ENCODE measurements at regions not wholly inside any gene's neighbourhood (a gene's known extent, or its start where the extent isn't known, plus 50 kb on each side); places are given as distances from the start of the nearest gene placed in this dataset.

DNA sequence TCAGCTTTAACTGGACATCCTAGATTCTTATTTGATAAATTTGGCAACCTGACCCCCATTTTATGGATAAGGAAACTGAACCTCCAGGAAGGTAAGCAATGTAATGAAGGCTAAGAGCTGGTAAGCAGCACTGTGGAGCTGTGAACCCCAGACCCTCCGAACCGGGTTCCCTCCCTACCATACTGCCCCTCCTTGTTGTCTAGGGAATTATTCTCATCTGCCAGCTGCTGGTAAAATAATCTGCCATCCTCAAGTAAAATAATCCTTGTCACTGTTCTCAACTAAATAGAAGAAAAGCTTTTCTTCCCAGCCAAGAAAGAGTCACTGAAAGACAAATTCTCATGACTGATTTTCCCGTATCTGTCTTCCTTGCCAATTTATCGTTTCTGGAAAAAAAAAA, 55.8 kb upstream of the PRDX6 start:
- TF ChIP-seq CTCF (IDR thresholded peaks at IDR 0.05; ENCODE audit: partially characterized antibody, unreplicated experiment): no peak
- Mint-ChIP-seq H3K27me3 (ENCODE audit: unreplicated experiment) (peaks cover 3% of the 10 kb centered on the region), H3K36me3 (ENCODE audit: unreplicated experiment) (no peaks in the 10 kb centered on the region), H3K4me3 (ENCODE audit: unreplicated experiment) (no peak overlapping the region), H3K9me3 (ENCODE audit: unreplicated experiment) (no peaks in the 10 kb centered on the region), H3K4me1 (ENCODE audit: low read depth, unreplicated experiment) (peaks cover 5% of the 10 kb centered on the region), H3K27ac (ENCODE audit: unreplicated experiment) (no peak overlapping the region)
- no peak for DNase-seq

GRCh38 chr1:173421789-173422188, 55.3 kb upstream of the PRDX6 start:
- no peak for TF ChIP-seq CTCF (IDR thresholded peaks at IDR 0.05; ENCODE audit: partially characterized antibody, unreplicated experiment)
- Mint-ChIP-seq H3K9me3 (ENCODE audit: unreplicated experiment) (no peaks in the 10 kb centered on the region), H3K4me3 (ENCODE audit: unreplicated experiment) (no peak overlapping the region), H3K4me1 (ENCODE audit: low read depth, unreplicated experiment) (peaks cover 5% of the 10 kb centered on the region), H3K27ac (ENCODE audit: unreplicated experiment) (no peak overlapping the region), H3K36me3 (ENCODE audit: unreplicated experiment) (no peaks in the 10 kb centered on the region), H3K27me3 (ENCODE audit: unreplicated experiment) (peaks cover 3% of the 10 kb centered on the region)
- no peak for DNase-seq

DNA sequence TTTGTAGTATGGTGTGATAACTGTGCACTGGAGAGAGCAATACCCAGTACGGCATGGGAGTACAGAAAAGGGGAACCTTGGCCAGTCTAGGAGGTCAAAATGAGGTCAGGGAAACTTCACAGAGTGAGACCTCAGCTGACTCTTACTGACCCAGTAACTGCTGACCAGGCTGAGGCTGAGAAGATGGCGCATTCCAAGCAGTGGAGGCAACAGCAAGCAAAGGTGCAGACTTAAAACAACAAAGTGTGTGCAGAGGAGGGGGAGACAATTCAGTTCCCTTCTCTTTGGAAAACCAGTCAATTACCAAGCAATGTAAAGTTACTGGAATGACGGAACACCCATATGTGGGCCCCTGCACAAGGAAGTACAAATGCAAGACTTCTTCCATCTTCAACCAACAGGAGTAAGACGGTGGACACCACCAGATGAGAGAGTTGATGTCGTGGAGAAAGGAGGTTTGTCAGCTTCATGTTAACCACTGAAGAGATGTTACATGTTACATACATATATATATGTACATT, 54.6 kb upstream of the PRDX6 start:
- H3K27ac Mint-ChIP-seq (ENCODE audit: unreplicated experiment): no peak overlapping the region

GRCh38 chr1:173423291-173423690, 53.8 kb upstream of the PRDX6 start:
- Mint-ChIP-seq H3K4me3 (ENCODE audit: unreplicated experiment) (no peak overlapping the region), H3K4me1 (ENCODE audit: low read depth, unreplicated experiment) (peaks cover 5% of the 10 kb centered on the region), H3K9me3 (ENCODE audit: unreplicated experiment) (no peaks in the 10 kb centered on the region), H3K27ac (ENCODE audit: unreplicated experiment) (no peak overlapping the region), H3K27me3 (ENCODE audit: unreplicated experiment) (peaks cover 3% of the 10 kb centered on the region), H3K36me3 (ENCODE audit: unreplicated experiment) (no peaks in the 10 kb centered on the region)
- TF ChIP-seq CTCF (IDR thresholded peaks at IDR 0.05; ENCODE audit: partially characterized antibody, unreplicated experiment): no peak
- no peak for DNase-seq

More for the DNA sequence above, 54.6 kb upstream of the PRDX6 start:
- Mint-ChIP-seq H3K27me3 (ENCODE audit: unreplicated experiment) (peaks cover 3% of the 10 kb centered on the region), H3K9me3 (ENCODE audit: unreplicated experiment) (no peaks in the 10 kb centered on the region), H3K36me3 (ENCODE audit: unreplicated experiment) (no peaks in the 10 kb centered on the region), H3K4me3 (ENCODE audit: unreplicated experiment) (no peak overlapping the region), H3K4me1 (ENCODE audit: low read depth, unreplicated experiment) (peaks cover 5% of the 10 kb centered on the region)
- no peak for TF ChIP-seq CTCF (IDR thresholded peaks at IDR 0.05; ENCODE audit: partially characterized antibody, unreplicated experiment)
- DNase-seq: no peak

DNA sequence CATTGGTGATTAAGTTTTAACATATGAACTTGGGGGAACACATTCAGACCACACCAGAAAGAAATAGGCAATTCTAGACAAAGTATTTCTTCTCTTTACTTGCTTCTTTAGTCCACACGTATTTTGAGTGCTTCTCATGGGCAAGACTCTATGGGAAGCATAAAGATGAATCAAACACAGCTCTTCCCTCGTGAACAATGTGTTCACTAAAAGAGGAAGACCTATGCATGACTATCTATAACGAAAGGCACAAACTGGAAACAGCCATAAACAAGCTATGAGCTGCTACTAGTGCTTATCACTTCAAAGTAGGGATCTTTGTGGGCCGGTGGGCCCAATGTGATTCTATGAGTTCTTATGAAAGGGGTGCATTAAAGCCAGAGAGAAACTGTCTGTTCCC, 53.0 kb upstream of the PRDX6 start:
- no peaks in the 10 kb centered on the region for H3K36me3 Mint-ChIP-seq (ENCODE audit: unreplicated experiment)
- H3K27ac Mint-ChIP-seq (ENCODE audit: unreplicated experiment): no peak overlapping the region
- DNase-seq: no peak
- peaks cover 6% of the 10 kb centered on the region for H3K4me1 Mint-ChIP-seq (ENCODE audit: low read depth, unreplicated experiment)
- no peak overlapping the region for H3K4me3 Mint-ChIP-seq (ENCODE audit: unreplicated experiment)
- no peak for TF ChIP-seq CTCF (IDR thresholded peaks at IDR 0.05; ENCODE audit: partially characterized antibody, unreplicated experiment)
- H3K9me3 Mint-ChIP-seq (ENCODE audit: unreplicated experiment): no peaks in the 10 kb centered on the region
- H3K27me3 Mint-ChIP-seq (ENCODE audit: unreplicated experiment): peaks cover 3% of the 10 kb centered on the region
